ENCODE measurements at regions not wholly inside any gene's neighbourhood (a gene's known extent, or its start where the extent isn't known, plus 50 kb on each side); places are given as distances from the start of the nearest gene placed in this dataset.
A peak's percentile ranks its signal among the peaks of the same experiment; 100 is the strongest.

DNA sequence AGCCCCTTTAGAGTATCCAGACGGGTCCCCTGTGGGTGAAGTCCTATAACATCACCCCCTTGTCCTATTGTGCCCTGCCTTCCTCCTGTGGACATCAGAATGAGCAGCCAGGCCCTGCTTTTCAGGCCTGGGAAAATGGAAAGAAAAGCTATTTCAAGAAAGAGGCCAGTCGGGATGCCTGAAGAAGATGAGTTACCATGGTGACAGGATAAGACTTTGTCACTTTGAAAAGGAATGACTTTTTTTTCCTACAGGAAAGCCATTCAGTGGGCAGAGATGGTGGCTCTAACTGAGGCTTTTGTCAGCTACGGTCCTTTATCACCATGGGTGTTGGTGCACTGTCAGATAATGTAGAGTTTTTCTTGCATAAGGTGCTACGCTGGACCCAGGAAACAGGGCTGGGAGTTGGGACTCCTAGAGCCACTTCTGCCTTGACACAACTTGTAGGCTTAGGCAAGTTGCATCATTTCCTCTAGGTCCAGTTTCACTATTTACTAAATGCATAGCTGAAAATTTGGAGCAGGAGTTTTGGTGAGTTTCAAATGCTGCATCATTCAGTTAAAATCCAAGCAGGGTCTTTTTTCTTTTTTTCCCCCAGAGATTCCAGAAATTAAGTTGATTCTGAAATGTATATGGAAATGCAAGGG lies 179.0 kb upstream of the ADRA1D start:
- no peak for DNase-seq

DNA sequence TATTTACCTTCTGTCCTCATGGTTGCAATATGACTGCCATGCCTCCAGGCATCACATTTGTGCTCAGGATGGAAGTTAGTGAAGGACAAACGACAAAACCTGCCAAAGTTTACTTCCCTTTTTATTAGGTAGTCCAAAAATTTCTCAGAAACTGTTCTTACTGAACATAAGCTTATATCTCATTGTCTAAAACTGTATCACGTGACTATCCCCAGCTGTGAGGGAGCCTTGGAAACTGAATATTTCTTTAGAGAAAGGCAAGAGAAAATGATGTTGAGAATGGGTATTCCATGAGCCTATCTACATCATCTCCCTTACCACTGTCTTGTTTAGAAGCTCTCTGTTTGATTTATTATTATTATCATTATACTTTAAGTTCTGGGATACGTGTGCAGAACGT lies 169.1 kb upstream of the ADRA1D start:
- DNase-seq = no peak

DNA sequence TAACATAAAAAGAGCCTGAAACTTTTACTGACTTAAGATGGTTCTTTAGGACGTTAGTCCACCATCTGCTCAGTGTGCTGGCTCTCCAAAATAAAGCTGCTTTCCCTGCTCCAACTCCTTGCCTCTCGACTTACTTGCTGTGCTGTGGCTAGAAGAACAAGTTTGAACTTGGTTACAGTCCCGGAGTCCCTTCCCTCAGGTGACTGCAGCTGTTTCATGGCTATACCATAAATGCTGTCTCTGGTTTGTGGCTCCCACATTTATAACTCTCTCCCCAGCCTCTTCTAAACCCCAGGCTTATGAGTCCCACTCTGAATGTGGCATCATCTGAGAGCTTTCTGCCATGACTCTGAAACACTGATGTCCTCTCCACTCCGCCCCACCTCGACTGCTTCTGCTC lies 166.2 kb upstream of the ADRA1D start:
- DNase-seq = no peak

DNA sequence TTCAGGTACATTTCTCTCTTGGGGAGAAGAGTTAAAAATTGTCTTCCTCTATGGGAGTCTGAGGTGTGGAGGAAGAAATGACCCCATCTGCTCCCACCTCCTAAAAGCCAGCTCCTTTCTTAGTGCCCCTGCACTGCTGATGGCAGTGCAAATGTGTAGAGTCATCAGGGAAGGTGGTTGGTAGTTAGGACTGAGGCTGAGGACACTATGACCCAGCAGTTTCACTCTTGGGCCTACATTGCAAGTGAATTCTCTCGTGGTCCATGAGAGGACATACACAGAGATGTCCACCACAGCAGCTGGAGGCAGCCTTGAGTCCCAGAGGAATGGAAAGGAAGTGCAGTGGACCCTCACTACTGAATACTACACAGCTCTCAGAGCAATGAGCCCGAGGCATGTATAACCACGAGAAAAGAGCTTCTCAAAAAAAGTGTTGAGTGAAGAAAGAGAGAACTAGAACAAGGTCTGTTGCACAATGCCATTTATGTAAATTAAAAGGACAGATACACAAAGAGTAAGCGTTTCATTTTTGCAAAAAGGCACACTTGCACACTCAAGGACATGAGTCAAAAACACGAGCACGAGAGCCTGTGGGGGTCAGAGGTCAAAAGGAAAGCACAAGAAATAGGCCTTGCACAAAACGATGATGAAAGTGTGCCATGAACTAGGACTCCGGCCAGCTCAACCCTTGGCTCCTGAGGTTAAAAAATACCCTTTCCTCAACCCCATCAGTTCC lies 164.4 kb upstream of the ADRA1D start:
- no peak for DNase-seq

DNA sequence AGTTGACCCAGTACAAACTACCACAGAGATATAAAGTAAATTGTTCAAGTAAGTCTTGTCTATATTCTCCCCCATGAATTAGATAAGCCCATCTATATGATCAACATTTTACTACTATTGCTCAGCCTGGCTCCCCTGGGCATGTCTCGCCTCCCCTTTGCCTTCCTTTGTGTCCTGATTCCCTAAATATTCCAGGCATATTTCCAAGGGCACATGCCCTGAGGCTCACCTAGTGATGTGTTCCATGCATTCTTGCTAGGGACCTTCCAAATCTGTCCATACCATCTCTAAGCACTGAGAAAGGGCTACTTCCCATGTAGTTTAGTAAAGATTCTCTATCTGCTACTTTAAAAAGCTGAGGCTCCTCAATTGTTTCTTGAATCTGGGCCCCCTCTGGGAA lies 163.1 kb upstream of the ADRA1D start:
- DNase-seq = no peak

DNA sequence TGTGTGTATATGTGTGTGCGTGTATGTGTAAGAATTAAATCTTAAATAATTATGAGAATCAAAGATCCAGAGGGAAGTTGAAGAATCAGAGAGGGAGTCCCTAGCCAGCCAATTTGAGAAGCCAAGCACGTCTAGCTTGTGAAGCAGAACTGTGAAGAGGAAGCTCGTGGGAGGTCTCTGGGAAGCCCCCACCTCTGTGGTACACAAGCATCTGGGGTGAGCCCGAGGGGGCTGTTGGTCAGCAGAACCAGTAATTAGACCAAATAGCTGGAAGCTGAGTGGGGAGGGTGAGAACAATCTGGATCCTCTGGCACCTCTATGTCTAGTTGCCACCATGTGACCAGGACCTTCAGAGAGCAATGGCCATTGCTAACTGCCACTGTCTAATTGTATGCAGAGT lies 162.7 kb upstream of the ADRA1D start:
- DNase-seq = no peak

DNA sequence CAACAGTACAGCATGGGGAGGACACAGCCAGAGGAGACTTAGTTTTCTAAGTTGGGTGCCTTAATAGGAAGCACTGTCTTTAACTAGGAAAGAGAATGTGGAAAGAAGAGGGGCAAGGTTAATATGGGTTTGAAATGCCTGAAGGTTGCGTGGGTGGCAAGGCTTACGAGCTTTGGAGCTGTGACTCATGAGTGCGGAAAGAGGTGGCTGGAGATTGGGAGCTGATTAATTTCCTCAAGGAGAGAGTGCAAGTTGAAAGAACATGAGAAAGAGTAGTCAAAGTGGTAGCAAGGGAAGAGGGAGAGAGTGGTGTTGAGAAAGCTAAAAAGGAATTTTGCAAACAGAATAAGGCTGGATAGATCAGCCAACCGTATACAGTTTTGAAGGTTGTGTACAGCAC lies 157.5 kb upstream of the ADRA1D start:
- DNase-seq = no peak

DNA sequence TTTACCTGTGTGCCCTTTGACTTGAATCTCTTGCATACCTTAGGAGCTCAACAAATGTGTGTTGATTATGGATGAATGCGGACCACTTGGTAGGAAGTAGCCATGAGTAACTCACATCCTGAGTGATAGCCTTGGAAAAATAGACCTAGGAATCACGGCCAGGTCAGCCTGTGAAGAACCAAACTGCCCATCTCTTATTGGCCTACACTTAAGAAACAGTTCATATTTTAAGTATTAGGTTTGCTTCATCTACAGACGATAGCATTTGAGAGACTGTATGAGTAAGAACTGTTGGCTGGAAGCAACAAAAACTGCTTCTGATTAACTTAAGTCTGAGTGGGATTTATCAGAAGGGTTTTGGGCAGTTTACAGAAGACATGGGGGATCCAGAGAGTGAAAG lies 152.5 kb upstream of the ADRA1D start:
- DNase-seq = no peak

DNA sequence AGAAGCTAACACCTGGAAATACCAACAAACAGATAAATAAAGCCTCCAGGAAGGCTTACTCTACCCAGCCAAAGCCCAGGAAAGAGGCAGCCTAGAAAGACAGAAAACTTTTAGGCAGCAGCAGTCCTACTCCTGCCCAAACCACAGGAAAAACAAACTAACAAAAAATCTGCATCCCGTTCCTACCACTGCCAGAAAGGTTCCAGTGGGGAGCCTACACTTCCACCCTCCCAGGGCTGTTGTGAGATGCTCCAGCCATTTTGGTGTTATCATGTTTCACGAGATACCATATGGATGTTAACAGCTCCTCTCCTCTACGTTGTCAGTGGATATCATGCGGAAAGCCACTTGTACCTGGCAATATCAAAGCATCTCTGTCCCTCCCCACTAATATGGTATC lies 135.9 kb upstream of the ADRA1D start:
- no peak for DNase-seq

DNA sequence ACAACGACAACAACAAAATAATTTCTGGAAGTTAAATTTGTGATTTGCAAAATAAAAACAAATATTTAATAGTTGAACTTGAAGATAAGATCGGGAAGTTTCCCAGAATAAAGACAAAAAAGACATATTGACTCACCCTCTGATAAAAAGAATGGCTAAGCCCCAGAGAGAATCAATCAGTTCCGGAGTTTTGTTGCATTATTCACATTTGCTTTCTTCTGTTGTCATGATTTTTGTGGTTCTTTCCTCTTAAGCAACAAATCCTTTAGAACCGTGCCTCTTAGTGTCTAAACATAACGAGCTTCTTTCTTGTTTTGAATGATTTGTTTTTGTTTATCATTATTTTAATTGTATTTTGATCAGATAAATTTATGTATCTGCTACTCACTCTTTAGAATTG lies 134.9 kb upstream of the ADRA1D start:
- DNase-seq = no peak

DNA sequence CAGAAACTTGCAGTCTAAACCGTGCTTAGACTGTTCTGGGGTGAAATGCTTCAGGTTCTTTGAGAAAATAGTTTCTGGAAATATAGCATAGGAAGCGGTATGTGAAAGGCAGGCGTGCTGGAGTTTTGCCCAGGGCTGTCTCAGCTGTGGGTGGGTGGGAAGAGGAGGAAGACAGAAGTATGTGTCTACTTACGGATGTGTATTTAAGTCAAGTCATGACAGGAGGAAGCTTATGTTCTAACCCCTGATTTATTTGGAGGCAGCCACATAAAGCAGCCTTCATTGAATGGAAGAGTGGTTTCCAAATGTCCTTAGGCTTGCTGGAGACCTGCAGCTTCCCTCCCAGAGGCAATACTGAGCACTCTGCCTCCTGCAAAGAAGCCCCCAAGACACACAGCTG lies 126.8 kb upstream of the ADRA1D start:
- DNase-seq = no peak

DNA sequence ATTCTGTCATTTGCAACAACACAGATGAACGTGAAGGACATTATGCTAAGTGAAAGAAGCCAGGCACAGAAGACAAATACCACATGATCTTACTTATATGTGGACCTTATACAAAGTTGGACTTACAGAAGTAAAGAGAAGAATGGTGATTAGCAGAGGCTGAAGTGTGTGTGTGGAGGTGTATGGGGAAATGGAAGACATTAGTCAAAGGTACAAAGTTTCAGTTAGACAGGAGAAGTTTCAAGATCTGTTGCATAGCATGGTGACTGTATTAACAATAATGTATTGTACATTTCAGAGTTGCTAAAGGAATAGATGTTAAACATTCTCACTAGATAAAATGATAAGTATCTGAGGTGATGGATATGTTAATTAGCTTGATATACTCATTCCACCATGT lies 124.4 kb upstream of the ADRA1D start:
- no peak for DNase-seq

DNA sequence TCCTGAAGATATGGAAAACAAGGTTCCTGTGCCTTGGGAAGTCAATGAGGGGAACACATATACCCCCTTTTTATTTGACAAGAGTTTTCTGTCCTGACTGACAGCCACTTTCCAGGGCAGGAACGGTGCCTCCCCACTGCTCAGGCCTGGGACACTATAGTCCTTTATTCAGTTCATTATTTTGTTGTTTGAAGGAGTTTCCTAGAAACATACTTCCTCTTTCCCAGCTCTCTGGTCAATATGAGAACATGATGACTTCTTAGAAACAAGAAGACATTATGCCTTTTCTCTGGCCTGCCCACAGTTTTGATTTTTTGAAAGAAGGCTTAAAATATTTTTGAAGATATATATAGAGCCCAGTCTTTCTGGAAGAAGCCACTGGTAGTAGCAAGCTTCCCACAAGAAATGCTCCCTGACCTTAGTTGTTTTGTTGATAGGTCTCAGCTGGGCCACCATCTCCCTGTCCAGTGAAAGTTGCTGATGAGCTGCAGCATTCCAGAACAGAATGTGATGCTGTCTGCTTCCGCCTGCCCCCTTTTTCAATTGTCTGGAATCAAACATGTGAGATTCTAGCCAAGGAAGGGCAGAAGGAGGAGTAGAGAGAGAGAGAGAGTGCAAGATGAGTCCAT lies 122.7 kb upstream of the ADRA1D start:
- DNase-seq = no peak

DNA sequence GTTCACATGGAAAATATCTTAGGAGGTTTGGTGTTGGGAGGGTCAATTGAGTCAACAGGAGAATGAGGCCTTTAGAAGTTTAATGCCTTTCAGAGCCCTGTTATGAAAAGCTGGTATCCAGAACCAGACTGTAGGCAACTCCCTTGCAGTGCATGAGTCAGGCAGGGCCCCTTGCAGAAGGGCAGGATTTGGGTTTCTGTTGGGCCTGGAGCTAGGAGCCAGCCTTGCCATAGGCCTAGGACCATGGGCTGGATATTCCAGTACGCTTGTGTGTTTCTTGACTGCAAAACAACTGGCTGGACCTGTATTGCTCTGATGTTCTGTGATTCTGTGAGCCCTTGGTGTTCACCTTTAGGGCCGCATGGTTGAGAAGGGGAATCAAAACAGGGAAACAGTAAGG lies 121.8 kb upstream of the ADRA1D start:
- no peak for DNase-seq

DNA sequence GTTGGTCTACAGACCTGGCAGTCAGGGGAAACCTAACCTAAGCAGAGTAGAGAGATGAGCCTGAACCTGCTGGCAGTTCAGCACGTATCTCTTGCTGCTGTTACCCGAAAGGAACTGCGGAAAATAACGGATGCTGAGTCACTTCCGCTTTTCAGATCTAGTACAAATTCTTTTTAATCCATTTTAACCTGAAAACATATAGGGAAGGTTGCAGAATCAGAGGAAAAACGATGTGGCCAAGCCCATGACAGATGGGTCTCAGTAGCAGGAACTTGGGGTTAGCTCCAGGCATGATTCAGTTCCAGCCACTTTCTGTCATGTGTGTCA lies 120.7 kb upstream of the ADRA1D start:
- DNase-seq = peak; percentile 64

DNA sequence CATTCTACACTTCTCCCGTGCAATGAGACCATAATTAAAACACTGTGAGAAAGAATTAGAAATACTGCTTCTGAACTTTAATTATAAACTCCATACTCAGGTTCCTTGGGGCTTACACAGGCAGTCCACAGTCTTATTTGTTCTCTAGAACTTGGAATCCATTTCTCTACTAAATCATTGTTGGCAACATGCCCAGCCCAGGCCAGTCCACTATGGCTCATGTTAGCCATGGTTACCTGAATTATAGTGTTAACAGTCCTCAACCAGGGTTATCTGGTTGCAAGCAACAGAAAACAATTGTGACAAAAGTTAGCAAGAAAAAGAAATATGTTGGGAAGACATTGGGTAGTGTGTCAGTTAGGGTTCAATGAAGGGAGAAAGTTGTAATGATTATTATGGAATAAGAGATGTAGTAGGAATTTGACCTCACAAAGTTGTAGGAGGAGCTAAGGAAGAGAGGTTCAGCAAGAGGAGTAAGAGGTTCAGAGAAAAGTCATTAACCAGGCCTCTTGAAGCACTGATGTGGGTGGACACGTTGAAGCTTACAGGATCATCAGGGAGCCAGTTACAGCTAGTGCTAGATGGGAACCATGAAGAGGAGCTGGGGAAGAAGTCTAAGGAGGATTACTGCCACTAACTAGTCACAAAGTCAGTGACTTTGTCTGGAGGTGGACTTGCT lies 120.2 kb upstream of the ADRA1D start:
- no peak for DNase-seq

DNA sequence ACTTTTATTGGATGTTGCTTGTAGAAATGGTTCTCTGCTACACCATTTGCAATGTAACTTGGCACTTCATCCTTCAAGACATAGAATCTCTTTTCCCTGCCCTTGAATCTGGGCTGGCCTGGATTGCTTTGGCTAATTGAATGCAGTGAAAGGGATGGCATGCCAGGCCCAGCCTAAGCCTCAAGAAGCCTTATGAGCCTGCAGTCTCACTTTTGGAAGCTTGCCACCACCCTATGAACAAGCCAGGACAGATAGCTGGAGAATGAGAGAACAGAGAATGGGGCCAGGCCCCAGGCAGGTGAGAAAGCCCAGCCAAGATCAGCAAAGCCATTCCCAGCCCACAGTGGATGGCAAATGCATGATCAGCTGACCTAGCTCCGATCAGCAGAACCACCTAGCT lies 117.0 kb upstream of the ADRA1D start:
- no peak for DNase-seq

DNA sequence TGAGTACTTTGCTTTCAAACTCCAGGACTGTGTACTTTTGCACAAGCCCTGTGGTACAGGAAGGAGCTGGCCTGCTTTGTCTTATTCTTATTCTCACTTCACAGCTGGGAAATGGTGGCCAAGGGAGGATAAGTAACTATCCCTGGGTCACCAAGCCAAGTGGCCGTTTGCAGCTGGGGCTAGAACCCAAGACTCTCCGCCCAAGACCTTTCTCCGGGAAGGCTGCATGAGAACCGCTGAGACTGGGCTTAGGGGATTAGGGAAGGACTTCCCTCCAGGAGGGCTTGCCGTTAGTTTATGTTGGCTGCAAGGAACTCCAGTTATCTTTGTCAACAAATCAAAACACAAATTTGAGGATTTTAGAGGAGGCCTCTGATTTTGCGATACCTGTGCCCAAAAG lies 109.5 kb upstream of the ADRA1D start:
- no peak for DNase-seq

DNA sequence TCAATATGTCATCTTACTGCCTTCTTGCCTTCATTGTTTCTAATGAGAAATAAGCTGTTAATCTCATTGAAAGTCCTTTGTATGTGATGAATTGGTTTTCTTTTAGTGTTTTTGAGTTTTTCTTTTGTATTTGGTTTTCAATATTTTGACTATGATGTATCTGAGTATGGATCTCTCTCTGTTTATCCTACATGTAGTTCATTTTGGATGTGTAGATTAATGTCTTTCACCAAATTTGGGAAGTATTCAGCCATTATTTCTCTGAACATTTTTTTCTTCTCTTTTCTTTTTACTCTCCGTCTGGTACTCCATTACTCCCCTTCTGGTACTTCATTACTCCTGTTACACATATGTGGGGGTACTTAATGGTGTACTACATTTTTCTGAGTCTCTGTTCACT lies 103.3 kb upstream of the ADRA1D start:
- no peak for DNase-seq

DNA sequence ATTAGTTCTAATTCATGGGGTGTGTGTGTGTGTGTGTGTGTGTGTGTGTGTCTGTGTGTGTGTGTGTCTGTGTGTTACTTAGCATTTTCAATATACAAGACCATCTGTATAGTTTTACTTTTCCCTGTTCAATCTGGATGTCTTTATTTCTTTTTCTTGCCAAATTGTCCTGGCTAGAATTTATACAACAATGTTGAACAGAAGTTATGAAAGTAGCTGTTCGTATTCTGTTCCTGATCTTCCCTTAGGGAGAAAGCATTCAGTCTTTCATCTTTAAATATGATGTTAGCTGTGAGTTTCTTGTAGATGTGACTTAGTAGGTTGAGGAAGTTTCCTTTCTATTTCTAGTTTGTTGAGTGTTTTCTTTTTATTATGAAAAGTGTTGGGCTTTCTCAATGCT lies 101.0 kb upstream of the ADRA1D start:
- DNase-seq = no peak

DNA sequence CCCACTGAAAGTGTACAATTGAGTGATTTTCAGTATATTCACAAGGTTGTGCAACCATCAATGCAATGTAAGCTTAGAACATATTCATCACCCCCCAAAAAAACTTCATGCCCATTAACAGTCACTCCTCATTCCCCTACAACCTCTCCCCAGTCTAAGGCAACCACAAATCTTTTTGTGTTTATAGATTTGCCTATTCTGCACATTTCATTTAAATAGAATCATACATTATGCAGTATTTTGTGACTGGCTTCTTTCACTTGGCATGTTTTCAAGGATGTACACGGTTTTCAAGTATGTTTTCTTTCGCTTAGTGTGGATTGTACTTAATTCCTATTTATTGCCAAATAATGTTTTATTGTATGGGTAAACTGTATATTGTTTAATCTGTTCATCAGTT lies 95.6 kb upstream of the ADRA1D start:
- no peak for DNase-seq

DNA sequence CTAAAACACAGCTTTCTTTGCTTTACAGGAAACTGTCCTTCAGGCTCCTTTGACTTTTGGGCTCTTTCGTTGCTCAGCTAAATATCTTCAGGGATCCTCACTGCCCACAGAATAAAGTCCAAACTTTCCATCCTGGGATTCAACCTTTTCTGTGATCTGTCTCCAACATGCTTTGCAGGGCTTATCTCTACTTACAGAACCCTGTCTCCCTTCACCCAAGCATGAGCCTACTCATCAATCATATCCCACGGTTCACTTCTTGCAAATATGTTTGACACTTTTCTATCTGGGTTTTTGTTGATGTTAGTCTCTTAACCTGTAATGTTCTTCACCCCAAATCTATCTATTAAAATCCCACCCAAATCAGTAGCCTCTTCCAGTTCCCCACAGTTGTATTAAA lies 93.5 kb upstream of the ADRA1D start:
- DNase-seq = no peak

DNA sequence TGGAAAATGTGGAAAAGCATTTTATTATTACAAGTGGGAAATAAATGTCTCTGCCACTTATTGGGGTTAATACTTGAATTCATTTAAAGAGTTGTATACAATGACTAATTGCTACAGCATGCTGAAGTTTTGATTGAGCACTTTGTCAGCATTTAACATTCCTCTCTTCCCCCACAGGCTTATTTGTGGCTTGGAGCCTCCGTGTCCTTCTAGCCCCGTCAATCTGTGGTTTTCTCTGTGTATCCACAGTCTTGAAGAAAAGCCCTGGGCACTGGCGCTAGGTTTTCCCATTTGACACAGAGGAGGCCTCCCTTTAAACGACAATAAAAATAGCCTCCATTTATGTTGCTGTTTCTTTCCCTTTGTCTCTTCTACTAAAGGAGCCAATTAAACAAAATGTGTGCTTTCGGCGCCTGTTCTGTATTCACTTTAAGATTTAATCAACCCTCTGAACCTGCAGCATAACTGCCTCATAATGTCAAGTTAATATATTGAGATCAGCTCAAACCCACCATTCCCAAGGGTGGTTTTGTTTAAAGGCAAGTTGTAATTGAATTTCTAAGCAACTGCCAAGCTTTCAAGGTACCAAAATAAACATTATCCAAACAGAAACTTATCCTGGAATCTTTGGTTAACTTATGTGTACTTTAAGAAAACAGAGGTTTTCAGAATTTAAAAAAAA lies 92.9 kb upstream of the ADRA1D start:
- no peak for DNase-seq

DNA sequence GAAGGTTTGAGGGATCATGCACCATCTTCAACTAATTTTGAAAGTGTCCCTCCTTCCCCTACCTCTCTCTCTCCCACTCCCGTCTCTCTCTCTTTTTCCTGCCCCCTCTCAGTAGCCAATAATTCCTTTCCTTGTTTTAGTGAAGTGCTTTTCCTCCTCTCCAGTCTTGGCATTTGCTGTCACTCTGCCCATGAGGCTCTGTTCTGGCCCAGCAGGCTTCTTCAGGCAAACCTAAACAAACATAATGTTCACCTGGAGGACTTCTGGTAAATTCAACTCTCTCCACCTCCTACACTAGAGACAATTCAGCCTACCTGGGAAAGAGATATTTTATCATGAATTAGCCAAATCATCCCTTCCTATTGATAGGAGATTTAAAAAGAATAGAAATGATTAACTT lies 86.6 kb upstream of the ADRA1D start:
- no peak for DNase-seq
